Choroid plexus epithelial cell (primary cell): ENCODE measurements at regions not wholly inside any gene's neighbourhood (a gene's known extent, or its start where the extent isn't known, plus 50 kb on each side); places are given as distances from the start of the nearest gene placed in this dataset.

Source experiments
- DNase-seq: peaks from one replicate; pipeline ENCODE4 v3.0.0-alpha.2; 2010; ENCODE audit warnings: low read depth
- H3K4me3 ChIP-seq: 2 replicates; pipeline ENCODE4 v1.5.1; 2011; ENCODE audit warnings: low read depth, mild to moderate bottlenecking, control low read depth, low read length, moderate library complexity
- TF ChIP-seq, protein P1 (sequence below): conservative IDR thresholded peaks from 2 replicates; pipeline ENCODE4 v1.5.1; 2011; ENCODE audit warnings: low read depth, mild to moderate bottlenecking, control low read depth, inconsistent platforms, low read length, moderate library complexity

DNA sequence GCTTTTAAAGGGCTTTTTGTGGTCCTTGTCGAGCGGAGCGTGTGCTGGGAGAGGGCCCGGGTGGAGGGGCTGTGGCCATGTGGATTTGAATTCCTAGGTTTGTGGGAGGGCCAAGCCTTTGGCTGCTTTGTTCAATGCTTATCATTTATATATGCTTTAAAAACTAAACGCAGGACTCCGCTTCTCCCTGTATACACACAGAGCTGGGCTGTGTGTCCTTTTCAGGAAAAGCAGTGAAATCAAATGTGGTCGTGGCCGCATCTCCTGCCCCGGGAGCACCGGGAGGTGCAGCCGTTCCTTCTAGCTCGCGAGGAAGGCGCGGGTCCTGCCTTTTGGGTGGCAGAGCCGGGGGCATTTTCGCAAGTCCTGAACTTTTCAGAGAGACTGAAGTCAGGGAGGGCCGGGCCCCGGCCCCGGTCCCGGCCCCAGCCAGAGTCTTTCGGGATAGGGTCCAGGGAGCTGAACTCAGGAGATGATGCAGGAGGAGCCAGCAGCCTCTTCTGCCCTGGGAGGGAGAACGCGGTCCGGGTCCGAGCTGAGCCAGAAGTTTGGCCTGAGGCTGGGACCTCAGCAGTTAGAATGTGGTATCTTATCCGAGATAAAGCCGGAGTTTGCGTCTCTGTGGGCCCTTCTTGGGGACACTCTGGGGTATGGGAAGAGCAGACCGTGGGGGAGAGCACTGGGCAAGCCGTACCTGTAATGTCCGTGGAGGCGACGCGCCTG, 158.8 kb downstream of the C9orf152 start:
- peak overlapping the region; percentile 97 for H3K4me3 ChIP-seq
- DNase-seq = peak; percentile 57
- TF ChIP-seq, protein P1, sequence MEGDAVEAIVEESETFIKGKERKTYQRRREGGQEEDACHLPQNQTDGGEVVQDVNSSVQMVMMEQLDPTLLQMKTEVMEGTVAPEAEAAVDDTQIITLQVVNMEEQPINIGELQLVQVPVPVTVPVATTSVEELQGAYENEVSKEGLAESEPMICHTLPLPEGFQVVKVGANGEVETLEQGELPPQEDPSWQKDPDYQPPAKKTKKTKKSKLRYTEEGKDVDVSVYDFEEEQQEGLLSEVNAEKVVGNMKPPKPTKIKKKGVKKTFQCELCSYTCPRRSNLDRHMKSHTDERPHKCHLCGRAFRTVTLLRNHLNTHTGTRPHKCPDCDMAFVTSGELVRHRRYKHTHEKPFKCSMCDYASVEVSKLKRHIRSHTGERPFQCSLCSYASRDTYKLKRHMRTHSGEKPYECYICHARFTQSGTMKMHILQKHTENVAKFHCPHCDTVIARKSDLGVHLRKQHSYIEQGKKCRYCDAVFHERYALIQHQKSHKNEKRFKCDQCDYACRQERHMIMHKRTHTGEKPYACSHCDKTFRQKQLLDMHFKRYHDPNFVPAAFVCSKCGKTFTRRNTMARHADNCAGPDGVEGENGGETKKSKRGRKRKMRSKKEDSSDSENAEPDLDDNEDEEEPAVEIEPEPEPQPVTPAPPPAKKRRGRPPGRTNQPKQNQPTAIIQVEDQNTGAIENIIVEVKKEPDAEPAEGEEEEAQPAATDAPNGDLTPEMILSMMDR = no peak

DNA sequence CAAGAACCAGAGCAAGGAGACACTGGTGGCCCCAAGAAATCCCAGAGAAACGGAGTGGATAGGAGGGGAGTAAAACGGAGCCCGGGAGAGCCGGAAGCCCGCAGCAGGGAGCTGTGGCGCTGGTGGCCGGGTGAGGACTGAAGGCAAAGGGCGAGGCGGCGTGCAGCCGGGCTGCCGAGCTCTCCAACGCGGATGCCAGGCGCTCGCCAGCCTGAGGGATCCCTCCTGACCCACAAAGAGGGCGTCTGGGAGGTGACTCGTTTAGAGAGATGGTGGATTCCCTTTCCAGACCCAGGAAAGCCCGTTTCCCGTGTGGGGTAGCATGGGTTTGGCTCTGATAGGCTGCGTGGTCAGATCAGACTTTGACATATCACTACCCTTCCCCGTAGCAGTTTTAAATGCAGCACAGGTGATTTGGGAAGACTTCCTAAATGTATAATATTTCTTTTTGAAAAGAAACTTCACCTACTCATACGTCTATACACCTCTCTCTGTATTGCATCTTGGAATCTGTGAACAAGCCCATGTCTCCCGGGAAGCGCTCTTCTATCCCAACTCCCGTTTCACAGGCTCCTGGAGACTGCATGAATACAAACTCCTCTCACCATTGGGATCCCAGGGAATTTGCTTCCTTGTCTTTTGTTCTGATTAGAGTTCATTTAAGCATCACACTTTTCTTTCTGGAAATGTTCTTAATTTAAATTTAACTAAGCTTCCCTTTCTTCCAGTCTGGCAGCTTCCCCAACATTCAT, 158.1 kb downstream of the C9orf152 start:
- H3K4me3 ChIP-seq = peak overlapping the region; percentile 97
- TF ChIP-seq, protein P1 = no peak
- peak; percentile 36 for DNase-seq

DNA sequence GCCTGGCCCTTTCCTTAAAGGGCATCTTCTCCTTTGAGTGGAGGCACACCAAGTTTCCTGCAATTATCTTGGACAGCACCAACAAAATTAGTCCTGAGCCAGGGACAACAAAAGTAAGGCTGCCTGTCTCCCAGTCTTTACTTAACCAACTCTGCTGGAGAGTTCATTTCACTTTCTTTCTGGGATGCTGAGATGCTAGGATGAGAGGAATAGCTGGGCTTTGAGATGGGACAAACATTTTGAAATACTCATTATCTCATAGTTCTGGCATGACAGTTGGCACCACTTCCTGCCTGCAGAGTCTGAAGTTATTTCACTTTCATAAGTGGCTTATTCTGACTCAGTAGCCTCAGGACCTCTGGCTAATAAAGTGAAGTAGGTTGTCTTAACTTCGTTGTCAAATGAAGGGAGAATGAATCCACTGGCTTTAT, 157.0 kb downstream of the C9orf152 start:
- H3K4me3 ChIP-seq = peak overlapping the region; percentile 97
- DNase-seq = peak; percentile 90

DNA sequence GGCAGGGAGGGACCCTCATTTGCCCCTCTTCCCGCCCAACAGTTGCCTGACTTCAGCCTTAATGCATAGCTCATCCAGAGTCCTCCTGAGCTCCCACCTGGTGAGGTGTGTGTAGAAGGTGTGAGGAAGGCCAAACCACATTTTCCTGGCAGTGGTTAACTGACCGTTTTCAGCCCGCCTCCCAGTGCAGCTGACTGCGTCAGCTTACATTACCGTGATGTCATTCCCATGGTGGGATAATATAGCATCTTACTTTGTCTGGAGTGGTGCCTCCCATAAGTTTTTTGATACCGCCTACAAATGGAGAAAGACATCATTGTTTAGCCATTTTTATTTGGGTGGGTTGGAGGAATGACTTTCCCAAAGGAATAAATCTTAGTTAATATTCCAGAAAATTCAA, 151.9 kb downstream of the C9orf152 start:
- TF ChIP-seq, protein P1 = no peak
- H3K4me3 ChIP-seq = no peak overlapping the region
- DNase-seq = no peak

More for the DNA sequence above, 157.0 kb downstream of the C9orf152 start:
- TF ChIP-seq, protein P1 = no peak

DNA sequence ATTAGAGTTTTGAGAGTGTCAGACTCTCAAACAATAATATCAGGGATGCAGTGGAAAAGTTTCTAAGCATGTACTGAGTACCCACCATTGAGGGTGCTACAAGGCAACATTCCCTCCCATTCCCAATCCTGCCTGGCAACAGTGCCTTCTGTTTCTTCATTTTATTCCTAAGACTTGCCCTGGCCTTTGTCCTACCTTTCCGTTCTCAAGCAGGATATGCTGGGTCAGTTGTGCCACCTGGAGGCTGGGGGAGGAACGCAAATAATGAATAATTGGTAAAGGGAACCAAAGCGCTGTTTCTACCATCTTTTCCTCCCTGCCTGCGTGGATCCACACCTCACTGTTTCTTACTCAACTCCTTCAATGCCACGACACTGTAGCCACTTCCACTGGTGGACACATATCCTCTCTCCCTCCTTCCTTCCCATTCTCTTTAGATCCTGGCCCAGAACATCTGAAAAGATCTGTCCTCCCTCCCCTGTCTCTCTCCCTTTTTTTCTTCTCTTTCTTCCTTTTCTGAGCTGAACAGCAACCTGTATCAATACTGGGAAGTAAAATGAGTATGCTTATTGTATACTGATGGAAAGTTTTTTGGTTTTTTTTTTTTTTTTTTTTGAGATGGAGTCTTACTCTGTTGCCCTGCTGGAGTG, 149.5 kb downstream of the C9orf152 start:
- TF ChIP-seq, protein P1 = peak; percentile 77
- no peak overlapping the region for H3K4me3 ChIP-seq
- DNase-seq = peak; percentile 69

DNA sequence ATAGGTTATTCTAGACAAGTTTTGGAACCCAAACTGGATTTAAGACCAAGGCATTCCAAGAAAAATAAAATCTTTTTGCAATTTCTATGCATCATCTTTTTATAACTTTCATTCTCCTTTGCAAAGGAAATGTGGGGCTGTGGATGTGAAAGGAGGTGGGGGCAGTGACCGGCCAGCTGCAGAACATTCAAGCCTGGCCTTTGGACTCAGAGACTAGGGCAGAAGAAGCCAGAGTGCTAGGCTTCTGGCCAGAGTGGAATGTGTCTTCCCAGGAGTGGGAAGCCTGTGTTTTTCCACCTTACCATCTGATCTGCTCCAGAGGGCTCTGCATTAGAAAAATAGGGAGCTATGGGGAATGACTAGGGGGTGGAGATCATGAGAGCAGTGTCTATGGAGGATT, 148.5 kb downstream of the C9orf152 start:
- DNase-seq = no peak
- H3K4me3 ChIP-seq = no peak overlapping the region
- TF ChIP-seq, protein P1 = no peak
